OCI-LY3 (cell line): ENCODE measurements at regions not wholly inside any gene's neighbourhood (a gene's known extent, or its start where the extent isn't known, plus 50 kb on each side); places are given as distances from the start of the nearest gene placed in this dataset.

ENCODE experiments used
- CTCF ChIP-seq: fragments of 200-600, 300-600 bp; sonication (generic); IDR thresholded peaks from 2 replicates; pipeline ENCODE4 v1.5.1; 2014; ENCODE audit warnings: antibody characterized with exemption, low read length, low read depth
- EZH2phosphoT487 ChIP-seq: fragments of 200-600 bp; shearing (Covaris generic); IDR thresholded peaks from 2 replicates; pipeline ENCODE4 v1.6.1; 2018; ENCODE audit warnings: antibody characterized with exemption, mixed run types, low read depth

- no peak for TF ChIP-seq CTCF
- TF ChIP-seq EZH2phosphoT487, result no peak
Measured at GRCh38 chr18:56501896-56502295, 136.5 kb downstream of the TXNL1 start.
